Cortex of kidney (tissue), 1 donor: ENCODE measurements at regions not wholly inside any gene's neighbourhood (a gene's known extent, or its start where the extent isn't known, plus 50 kb on each side); places are given as distances from the start of the nearest gene placed in this dataset.

Experiments used
- DNase-seq: peaks from one replicate; lab custom pipeline; 2025; lab: John Stamatoyannopoulos, UW

- DNase-seq: no peak
Observed at GRCh38 chr2:176612036-176612435, 342.8 kb downstream of the MTX2 start.

GRCh38 chr2:176612736-176613135, 343.5 kb downstream of the MTX2 start:
- DNase-seq: no peak

DNA sequence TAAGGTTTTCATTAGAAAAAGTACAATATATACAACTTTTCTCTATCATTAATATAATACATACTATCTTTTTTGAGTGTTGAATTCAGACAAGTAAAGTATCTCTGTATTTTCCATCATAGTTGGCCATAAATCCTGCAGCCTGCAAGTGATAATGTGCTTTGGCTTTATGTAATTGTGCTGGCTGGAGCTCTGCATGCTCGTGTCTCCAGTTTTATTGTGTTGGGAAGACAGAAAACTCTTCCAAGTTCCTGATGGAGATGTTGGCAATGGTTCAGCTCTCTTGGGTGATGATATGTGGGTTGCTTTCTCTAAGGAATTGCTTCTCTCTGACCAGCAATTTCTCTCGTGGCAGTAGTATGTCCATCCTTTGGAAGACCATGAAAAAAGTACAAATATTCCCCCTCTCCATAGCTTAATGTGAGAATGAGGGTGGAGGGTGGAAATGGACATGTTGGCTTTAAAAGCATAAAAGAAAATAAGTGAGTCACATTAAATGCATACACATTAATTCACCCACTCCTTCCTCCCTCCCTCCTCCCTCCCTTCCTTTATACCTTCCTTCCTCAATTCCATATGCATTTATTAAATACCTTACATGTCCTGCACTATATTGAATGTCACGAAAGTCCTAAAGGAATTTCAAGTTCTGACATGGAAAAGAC, 344.2 kb downstream of the MTX2 start:
- no peak for DNase-seq

DNA sequence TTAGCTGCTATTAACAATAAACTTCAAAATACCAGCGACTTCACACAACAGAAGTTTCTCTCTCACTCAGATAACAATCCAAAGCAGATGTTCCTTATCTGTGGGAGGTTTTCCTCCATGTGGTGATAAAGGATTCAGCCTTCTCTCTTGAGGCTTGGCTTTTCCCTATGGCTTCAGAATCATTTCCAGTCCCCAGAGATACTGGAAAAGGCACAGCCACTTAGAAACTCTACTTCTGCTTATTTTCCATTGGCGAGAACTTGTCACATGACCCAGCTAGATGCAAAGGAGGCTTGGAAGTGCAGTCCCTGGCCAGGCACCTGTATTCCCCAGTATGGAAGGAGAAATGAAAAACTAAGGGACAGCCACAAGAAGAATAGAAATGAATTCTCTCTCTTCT, 344.8 kb downstream of the MTX2 start:
- DNase-seq: no peak

- DNase-seq: no peak
Observed at GRCh38 chr2:176614930-176615329, 345.7 kb downstream of the MTX2 start.

GRCh38 chr2:176619504-176619903, 350.3 kb downstream of the MTX2 start:
- DNase-seq: no peak

DNA sequence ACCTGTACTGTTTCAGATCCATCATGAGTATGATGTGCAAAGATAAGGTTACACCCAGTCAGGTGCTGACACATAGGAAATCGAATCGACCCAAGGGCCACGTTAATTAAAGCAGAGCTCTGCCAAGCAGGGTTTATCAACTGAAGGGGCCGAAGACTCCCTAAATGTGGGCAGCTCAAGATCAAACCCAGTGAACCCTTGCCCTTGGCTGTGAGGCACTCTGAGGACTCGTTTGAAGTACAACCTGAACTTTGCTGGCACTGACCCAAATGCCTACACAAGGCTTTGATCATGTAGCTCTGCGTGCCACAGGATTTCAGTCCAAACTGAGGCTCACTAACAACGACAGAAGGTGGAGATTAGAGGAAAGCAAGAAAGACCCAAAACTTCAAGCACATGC, 352.1 kb downstream of the MTX2 start:
- no peak for DNase-seq

DNA sequence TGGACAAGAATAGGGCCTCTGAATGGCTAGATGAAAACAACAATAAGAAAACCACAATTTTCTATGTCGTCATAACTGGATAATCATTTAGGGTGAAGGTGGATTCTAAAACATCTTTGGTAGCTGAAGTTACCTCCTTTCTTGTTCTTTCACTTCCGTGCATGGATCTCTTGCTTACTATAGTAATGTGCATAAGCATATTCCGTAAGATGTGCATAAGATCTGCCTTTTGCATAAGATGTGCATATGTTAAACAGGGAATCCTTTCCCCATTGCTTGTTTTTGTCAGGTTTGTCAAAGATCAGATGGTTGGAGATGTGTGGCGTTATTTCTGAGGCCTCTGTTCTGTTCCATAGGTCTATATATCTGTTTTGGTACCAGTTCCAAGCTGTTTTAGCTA, 353.6 kb downstream of the MTX2 start:
- DNase-seq: no peak

GRCh38 chr2:176626796-176627195, 357.6 kb downstream of the MTX2 start:
- no peak for DNase-seq

- no peak for DNase-seq
Observed at GRCh38 chr2:176628438-176628837, 359.2 kb downstream of the MTX2 start.

GRCh38 chr2:176633754-176634153, 364.5 kb downstream of the MTX2 start:
- DNase-seq: no peak

GRCh38 chr2:176636401-176636800, 367.2 kb downstream of the MTX2 start:
- no peak for DNase-seq

- no peak for DNase-seq
Observed at GRCh38 chr2:176637142-176637485, 367.9 kb downstream of the MTX2 start.

DNA sequence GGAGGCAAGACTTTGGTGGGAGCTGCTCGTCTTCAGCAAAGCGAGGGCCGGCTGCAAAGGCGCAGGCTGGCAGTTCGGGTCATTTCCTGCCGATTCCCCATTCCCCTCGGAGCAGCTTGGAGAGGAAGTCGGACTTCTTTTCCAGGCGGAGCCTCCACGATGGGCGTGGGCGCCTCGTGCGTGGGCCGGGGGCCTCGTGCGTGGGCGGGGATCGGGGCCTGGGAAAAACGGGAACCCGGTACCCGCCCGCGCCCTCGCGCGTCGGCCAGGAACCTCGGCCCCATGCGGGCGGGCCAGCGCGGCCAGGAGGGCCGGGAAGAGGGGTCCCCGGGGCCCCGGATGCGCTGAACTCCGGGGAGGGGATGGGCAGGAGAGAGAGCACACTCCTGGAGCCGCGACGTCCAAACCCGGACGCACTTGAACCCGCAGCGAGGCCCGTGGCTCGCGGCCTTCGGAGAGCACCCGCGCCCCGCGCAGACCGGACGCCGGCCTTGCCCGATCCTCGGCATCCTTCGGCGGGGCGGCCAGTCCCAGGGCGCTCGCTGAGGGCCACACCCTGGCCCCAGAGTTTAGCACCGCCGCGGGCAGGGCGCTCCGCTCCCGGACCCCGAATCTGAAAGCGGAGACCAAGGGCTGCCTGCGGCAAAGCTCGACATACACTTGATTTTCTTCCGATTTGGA, 368.4 kb downstream of the MTX2 start:
- no peak for DNase-seq

GRCh38 chr2:176638167-176639015, 369.1 kb downstream of the MTX2 start:
- DNase-seq: no peak

- DNase-seq: no peak
Observed at GRCh38 chr2:176639016-176639343, 369.7 kb downstream of the MTX2 start.

DNA sequence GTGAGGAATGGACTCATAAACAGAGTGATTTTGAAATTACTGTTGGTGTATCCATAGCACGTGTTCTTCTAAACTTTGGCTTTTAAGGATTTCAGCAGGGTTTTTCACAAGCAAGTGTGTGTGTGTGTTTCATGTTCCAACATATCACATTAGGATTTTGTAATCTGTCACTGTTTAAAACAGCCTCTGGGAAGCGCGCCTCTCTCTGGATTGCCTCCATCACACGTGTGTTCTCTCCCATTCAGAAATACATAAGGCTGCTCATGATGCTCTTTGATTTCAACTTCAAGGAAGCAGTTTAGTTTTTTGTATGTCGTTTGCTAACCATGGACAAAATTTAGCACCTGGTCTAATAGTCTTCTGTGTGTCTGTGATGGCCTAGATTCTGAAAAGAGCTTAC, 370.4 kb downstream of the MTX2 start:
- DNase-seq: no peak

DNA sequence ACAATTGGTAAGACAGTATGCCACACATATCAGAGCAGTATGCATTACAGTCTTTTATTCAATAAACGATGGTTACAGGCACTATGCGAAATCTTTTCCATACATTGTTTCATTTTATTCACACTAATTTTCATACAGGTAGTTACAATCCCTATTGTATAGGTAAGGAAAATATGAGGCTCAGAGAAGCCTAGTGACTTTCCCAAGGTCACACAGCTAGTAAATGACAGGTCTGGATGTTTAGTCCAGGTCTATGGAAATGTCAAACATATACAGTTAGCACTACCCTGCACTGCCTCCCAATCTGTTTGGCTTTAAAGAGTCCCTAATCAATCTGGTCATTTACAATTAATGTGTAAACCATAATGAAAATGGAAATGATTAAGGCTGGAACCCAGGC, 372.2 kb downstream of the MTX2 start:
- DNase-seq: no peak

GRCh38 chr2:176642074-176642473, 372.8 kb downstream of the MTX2 start:
- no peak for DNase-seq

GRCh38 chr2:176643646-176644045, 374.4 kb downstream of the MTX2 start:
- no peak for DNase-seq

GRCh38 chr2:176645494-176645893, 376.3 kb downstream of the MTX2 start:
- DNase-seq: no peak

GRCh38 chr2:176646033-176646615, 376.9 kb downstream of the MTX2 start:
- no peak for DNase-seq
